CD1c-positive myeloid dendritic cell (primary cell): ENCODE measurements at regions not wholly inside any gene's neighbourhood (a gene's known extent, or its start where the extent isn't known, plus 50 kb on each side); places are given as distances from the start of the nearest gene placed in this dataset.

Experiments
- DNase-seq: peaks from one replicate; pipeline ENCODE4 v3.0.0-alpha.2; 2016; ENCODE audit errors: extremely low spot score

- DNase-seq, result no peak
Measured at GRCh38 chr20:58139849-58140786, 88.3 kb downstream of the ANKRD60 start.

- DNase-seq, result no peak
Measured at GRCh38 chr20:58138395-58138794, 90.1 kb downstream of the ANKRD60 start.

GRCh38 chr20:58137651-58138265 lies 90.7 kb downstream of the ANKRD60 start:
- no peak for DNase-seq

GRCh38 chr20:58137236-58137635 lies 91.2 kb downstream of the ANKRD60 start:
- DNase-seq, result no peak

GRCh38 chr20:58136149-58136484 lies 92.3 kb downstream of the ANKRD60 start:
- DNase-seq, result no peak

- DNase-seq, result no peak
Measured at GRCh38 chr20:58135441-58136148, 92.9 kb downstream of the ANKRD60 start.

GRCh38 chr20:58133020-58133808 lies 95.2 kb downstream of the ANKRD60 start:
- no peak for DNase-seq

- no peak for DNase-seq
Measured at GRCh38 chr20:58131551-58132142, 96.8 kb downstream of the ANKRD60 start.

DNA sequence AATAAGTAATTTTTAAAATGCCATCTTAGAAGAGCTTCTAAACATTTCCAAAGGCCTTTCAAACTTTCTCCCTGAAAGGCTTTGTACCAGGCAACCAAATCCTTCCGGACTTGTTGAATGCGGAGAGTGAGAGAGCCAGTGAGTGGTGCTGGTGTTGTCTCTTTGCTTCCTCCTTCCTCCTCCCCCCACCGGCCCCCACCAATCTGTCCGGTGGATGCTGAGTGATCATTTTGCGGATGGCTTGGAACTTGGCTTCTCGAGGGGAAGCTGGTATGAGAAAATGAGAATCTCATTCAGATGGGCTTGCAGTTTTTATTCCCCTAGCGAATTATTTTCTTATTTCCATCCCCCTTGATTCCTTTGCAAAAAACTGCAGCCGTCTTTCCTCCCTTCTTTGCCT lies 97.3 kb downstream of the ANKRD60 start:
- no peak for DNase-seq

DNA sequence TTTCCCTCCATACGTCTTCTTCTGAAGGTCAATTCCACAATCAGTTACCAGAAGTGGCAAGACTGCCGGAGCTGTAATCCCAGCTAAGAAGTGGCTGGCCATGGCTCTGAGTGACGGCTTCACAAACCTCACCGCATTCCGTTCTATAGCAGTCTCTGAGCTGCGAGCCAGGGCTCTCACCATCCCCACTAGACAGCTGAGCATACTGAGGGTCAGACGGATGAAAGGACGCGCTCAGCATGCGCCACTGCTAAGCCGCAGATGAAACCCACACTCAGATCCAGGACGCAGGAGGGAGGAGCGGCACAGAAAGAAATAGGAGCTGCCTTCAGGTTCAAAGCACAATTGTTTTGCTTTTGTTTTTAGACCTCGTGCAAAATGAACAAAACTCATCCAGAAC lies 97.9 kb downstream of the ANKRD60 start:
- DNase-seq, result no peak

DNA sequence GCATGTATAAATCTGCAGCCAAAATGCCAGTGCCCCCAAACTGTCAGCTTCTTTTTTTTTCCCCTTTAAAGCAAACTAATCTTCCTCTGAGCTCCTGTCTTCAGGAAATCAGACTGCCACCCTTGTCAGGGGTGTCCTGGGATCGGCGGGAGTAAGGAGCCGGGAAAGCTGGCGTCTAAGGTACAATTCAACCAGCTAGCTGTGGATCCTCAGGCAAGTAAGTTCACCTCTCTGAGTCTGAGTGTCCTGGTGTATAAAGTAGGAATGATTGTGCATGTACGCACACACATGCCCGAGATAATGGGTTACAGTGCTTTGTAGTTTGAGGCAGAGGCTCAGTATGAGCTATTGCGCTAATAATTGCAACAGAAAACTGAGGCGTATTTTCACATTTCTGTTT lies 98.3 kb downstream of the ANKRD60 start:
- no peak for DNase-seq

DNA sequence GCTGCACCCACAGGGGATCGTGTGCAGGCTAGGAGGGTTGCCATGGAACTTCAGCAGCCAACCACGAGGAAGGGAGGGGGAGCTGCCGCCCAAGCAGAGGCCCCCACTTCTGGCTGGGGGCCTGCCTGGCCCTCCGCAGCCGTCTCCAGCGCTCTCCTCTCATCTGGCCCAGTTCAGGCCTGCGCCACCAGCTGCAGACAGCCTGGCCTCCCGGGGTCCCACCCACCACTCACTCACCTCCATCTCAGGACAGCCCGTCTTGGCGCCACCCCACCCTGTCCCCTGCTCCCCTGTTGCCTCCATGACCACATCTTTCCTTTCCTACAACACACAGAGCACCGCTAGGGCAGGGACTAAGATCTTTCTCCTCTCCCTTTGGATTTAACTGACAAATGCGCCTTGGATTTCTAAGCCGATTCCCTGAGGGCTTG lies 98.7 kb downstream of the ANKRD60 start:
- DNase-seq, result no peak

- no peak for DNase-seq
Measured at GRCh38 chr20:58128635-58129625, 99.5 kb downstream of the ANKRD60 start.

- no peak for DNase-seq
Measured at GRCh38 chr20:58127701-58128111, 100.7 kb downstream of the ANKRD60 start.

DNA sequence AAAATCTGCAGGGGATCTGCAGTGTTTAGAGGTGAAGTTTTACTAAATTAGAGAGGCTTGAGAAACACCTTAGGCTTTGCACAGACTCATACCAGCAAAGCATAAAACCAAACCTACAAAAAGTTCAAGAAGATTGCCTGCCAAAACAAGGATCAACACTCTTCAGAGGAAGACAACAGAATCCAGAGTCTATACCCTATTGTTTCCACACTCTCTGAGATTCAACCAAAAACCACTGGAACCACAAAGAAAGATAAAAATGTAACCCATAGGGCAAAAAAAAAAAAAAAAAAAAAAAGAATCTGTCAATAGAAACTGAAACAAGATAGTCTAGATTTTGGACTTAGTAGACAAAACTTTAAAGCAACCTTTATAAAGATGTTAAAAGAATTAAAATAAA lies 102.7 kb downstream of the ANKRD60 start:
- no peak for DNase-seq

GRCh38 chr20:58117944-58118343 lies 110.5 kb downstream of the ANKRD60 start:
- DNase-seq, result no peak

DNA sequence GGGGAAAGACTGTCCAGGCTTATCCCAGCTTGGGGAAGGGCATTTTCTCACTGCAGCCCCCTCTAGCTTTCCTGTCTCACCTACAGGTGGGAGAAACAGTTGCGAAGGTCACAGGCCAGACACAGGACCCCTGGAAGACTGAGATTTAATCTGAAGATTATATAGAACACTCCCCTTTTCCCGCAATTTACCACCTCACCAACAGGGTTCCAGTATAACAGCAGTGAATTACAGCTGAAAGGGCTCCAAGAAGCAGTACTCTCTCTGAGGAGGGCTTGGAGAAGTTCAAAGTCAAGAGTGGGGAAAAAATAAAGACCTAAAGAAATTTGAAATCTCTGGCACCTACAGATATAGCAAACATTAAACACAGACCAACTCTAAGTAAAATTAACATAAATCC lies 111.9 kb downstream of the ANKRD60 start:
- no peak for DNase-seq

GRCh38 chr20:58113716-58114115 lies 114.7 kb downstream of the ANKRD60 start:
- no peak for DNase-seq

DNA sequence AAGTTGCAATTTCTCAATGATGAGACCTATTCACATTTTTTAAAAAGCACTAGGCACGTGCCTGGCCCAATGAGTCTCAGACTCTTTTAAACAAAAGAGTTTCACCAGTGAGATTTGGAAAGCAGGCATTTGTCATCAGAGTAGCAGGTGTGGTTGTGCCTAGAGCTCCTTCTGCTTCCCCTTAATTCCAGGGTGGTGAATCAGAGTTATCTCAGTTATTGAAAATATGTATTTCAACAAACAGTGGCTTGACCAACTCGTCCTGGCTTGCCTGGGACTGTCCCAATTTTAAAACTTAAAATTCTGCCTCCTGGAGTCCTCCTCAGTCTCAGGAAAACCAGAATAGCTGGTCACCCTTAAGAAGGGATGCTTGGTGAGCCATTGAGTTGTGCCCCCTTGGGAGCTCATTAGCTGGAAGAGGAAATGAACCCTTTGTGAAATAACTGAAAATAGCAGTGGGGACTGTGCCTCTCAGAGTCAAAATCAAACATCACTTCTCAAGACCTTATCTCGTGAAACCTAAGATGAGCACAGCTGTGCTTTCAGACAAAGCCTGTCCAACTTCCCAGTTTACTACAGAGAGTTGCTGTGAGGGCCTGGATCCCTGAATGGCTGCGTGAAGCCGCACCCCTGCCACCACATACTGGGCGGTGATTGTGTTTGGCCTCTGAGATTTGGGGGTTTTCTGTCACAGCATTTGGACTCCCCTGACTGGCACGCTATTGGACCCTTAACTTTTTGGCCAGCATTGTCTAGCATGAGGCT lies 116.3 kb downstream of the ANKRD60 start:
- no peak for DNase-seq
